ENCODE measurements at regions not wholly inside any gene's neighbourhood (a gene's known extent, or its start where the extent isn't known, plus 50 kb on each side); places are given as distances from the start of the nearest gene placed in this dataset.

DNA sequence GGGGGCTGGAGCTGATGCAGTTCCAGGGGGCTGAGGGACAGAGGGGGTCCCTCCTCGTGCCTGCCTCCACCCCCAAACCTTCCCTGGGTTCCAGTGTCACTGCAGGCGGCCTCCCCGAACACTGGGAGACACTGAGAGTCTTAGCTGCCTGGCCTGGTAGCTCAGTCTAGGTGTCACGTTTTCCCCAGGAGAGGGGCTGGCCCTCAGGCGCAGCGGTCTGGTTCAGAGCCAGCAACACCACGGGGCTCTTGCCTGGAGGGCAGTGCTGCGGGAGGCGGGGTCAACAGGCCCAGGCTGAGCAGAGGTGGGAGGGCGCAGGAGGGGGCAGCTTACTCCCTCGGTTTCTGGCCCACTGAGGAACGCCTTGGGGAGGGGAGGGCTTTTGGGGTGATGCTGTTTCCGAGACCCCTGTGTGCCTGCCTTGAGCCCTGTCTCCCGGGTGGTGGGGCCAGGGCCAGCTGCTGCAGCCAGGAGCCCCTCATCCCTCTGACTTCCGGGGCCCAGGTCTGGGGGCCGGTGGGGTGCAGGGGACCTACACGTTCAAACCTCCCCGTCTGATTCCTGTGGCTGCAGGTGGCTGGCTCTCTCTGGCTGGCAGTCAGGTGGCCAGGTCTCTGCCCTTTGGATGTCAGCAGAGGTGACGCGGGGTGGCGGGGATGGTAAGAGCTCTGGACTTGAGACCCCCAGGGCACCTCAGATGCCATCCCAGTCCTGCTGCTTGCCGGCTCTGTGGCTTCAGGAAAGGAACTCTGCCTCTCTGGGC is 89.3 kb upstream of the GSE1 start (continued):
- TF ChIP-seq, protein P1, sequence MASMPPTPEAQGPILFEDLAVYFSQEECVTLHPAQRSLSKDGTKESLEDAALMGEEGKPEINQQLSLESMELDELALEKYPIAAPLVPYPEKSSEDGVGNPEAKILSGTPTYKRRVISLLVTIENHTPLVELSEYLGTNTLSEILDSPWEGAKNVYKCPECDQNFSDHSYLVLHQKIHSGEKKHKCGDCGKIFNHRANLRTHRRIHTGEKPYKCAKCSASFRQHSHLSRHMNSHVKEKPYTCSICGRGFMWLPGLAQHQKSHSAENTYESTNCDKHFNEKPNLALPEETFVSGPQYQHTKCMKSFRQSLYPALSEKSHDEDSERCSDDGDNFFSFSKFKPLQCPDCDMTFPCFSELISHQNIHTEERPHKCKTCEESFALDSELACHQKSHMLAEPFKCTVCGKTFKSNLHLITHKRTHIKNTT (CRISPR knock-in tag; IDR thresholded peaks at IDR 0.05) = no peak
- TF ChIP-seq FOXK2 (IDR thresholded peaks at IDR 0.05) = peak; percentile 31; the same call in 1 of the 2 replicates
- no peak for TF ChIP-seq TBX3 (IDR thresholded peaks at IDR 0.05; ENCODE audit: borderline replicate concordance)
- TF ChIP-seq, protein P2, sequence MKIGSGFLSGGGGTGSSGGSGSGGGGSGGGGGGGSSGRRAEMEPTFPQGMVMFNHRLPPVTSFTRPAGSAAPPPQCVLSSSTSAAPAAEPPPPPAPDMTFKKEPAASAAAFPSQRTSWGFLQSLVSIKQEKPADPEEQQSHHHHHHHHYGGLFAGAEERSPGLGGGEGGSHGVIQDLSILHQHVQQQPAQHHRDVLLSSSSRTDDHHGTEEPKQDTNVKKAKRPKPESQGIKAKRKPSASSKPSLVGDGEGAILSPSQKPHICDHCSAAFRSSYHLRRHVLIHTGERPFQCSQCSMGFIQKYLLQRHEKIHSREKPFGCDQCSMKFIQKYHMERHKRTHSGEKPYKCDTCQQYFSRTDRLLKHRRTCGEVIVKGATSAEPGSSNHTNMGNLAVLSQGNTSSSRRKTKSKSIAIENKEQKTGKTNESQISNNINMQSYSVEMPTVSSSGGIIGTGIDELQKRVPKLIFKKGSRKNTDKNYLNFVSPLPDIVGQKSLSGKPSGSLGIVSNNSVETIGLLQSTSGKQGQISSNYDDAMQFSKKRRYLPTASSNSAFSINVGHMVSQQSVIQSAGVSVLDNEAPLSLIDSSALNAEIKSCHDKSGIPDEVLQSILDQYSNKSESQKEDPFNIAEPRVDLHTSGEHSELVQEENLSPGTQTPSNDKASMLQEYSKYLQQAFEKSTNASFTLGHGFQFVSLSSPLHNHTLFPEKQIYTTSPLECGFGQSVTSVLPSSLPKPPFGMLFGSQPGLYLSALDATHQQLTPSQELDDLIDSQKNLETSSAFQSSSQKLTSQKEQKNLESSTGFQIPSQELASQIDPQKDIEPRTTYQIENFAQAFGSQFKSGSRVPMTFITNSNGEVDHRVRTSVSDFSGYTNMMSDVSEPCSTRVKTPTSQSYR (CRISPR knock-in tag; IDR thresholded peaks at IDR 0.05; ENCODE audit: borderline replicate concordance) = no peak
- TF ChIP-seq KDM6A (CRISPR knock-in tag; IDR thresholded peaks at IDR 0.05; ENCODE audit: low read depth) = no peak
- 0 out of 2 replicates have a peak, but pooled peaks have one; percentile 41 for TF ChIP-seq GABPB1 (CRISPR knock-in tag; IDR thresholded peaks at IDR 0.05)
- TF ChIP-seq CC2D1A (CRISPR knock-in tag; IDR thresholded peaks at IDR 0.05) = no peak
- no peak; the same call in 1 of the 2 replicates for TF ChIP-seq CBFB (CRISPR knock-in tag; IDR thresholded peaks at IDR 0.05)
- TF ChIP-seq KAT7 (CRISPR knock-in tag; IDR thresholded peaks at IDR 0.05; ENCODE audit: borderline replicate concordance) = no peak
- 0 out of 2 replicates have a peak, but pooled peaks have one; percentile 36 for TF ChIP-seq MEIS2 (CRISPR knock-in tag; IDR thresholded peaks at IDR 0.05)
- no peak for TF ChIP-seq HCFC1 (IDR thresholded peaks at IDR 0.05; ENCODE audit: low read depth, low read length)
- TF ChIP-seq ZNF20 (CRISPR knock-in tag; IDR thresholded peaks at IDR 0.05) = no peak
- TF ChIP-seq, protein P3, sequence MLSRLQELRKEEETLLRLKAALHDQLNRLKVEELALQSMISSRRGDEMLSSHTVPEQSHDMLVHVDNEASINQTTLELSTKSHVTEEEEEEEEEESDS (CRISPR knock-in tag; IDR thresholded peaks at IDR 0.05; ENCODE audit: borderline replicate concordance) = no peak
- TF ChIP-seq ZKSCAN1 (IDR thresholded peaks at IDR 0.05; ENCODE audit: low read length) = no peak
- peak; percentile 76; the same call in 1 of the 2 replicates for TF ChIP-seq MYC (CRISPR knock-in tag; IDR thresholded peaks at IDR 0.05; ENCODE audit: borderline replicate concordance)
- TF ChIP-seq, protein P4, sequence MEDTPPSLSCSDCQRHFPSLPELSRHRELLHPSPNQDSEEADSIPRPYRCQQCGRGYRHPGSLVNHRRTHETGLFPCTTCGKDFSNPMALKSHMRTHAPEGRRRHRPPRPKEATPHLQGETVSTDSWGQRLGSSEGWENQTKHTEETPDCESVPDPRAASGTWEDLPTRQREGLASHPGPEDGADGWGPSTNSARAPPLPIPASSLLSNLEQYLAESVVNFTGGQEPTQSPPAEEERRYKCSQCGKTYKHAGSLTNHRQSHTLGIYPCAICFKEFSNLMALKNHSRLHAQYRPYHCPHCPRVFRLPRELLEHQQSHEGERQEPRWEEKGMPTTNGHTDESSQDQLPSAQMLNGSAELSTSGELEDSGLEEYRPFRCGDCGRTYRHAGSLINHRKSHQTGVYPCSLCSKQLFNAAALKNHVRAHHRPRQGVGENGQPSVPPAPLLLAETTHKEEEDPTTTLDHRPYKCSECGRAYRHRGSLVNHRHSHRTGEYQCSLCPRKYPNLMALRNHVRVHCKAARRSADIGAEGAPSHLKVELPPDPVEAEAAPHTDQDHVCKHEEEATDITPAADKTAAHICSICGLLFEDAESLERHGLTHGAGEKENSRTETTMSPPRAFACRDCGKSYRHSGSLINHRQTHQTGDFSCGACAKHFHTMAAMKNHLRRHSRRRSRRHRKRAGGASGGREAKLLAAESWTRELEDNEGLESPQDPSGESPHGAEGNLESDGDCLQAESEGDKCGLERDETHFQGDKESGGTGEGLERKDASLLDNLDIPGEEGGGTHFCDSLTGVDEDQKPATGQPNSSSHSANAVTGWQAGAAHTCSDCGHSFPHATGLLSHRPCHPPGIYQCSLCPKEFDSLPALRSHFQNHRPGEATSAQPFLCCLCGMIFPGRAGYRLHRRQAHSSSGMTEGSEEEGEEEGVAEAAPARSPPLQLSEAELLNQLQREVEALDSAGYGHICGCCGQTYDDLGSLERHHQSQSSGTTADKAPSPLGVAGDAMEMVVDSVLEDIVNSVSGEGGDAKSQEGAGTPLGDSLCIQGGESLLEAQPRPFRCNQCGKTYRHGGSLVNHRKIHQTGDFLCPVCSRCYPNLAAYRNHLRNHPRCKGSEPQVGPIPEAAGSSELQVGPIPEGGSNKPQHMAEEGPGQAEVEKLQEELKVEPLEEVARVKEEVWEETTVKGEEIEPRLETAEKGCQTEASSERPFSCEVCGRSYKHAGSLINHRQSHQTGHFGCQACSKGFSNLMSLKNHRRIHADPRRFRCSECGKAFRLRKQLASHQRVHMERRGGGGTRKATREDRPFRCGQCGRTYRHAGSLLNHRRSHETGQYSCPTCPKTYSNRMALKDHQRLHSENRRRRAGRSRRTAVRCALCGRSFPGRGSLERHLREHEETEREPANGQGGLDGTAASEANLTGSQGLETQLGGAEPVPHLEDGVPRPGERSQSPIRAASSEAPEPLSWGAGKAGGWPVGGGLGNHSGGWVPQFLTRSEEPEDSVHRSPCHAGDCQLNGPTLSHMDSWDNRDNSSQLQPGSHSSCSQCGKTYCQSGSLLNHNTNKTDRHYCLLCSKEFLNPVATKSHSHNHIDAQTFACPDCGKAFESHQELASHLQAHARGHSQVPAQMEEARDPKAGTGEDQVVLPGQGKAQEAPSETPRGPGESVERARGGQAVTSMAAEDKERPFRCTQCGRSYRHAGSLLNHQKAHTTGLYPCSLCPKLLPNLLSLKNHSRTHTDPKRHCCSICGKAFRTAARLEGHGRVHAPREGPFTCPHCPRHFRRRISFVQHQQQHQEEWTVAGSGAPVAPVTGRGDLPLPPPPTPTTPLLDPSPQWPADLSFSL (CRISPR knock-in tag; IDR thresholded peaks at IDR 0.05) = no peak
- TF ChIP-seq, protein P5, sequence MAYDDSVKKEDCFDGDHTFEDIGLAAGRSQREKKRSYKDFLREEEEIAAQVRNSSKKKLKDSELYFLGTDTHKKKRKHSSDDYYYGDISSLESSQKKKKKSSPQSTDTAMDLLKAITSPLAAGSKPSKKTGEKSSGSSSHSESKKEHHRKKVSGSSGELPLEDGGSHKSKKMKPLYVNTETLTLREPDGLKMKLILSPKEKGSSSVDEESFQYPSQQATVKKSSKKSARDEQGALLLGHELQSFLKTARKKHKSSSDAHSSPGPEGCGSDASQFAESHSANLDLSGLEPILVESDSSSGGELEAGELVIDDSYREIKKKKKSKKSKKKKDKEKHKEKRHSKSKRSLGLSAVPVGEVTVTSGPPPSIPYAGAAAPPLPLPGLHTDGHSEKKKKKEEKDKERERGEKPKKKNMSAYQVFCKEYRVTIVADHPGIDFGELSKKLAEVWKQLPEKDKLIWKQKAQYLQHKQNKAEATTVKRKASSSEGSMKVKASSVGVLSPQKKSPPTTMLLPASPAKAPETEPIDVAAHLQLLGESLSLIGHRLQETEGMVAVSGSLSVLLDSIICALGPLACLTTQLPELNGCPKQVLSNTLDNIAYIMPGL (CRISPR knock-in tag; IDR thresholded peaks at IDR 0.05; ENCODE audit: borderline replicate concordance in 1 of 2, low read depth in 1 of 2) = peak in 1 of 2 experiments; percentile 18; a peak in 1 of 4 replicates
